Breast epithelium (tissue), 4 donors: ENCODE measurements at regions not wholly inside any gene's neighbourhood (a gene's known extent, or its start where the extent isn't known, plus 50 kb on each side); places are given as distances from the start of the nearest gene placed in this dataset.
A peak's percentile ranks its signal among the peaks of the same experiment; 100 is the strongest.

Experiments
- DNase-seq, 2 donors: peaks; one replicate each; pipeline ENCODE4 v3.0.0-alpha.2; 2019; ENCODE audit warnings: low spot score in 2 of 2
- H3K27ac ChIP-seq, 2 donors: fragments of 200-600 bp; sonication (generic) in 1 of 2; one replicate each; pipeline ENCODE4 v1.5.1; 2016 to 2019; ENCODE audit warnings: mild to moderate bottlenecking in 1 of 2
- H3K27me3 ChIP-seq, 2 donors: fragments of 200-600 bp; sonication (generic) in 1 of 2; one replicate each; pipeline versions ENCODE4 v1.5.1 to v1.6.0; 2017 to 2019; ENCODE audit warnings: control low read depth in 1 of 2, mild to moderate bottlenecking in 1 of 2
- H3K36me3 ChIP-seq: fragments of 200-600 bp; one replicate; pipeline ENCODE4 v1.5.1; 2019
- H3K4me1 ChIP-seq, 2 donors: fragments of 200-600 bp; sonication (generic); one replicate each; pipeline ENCODE4 v1.5.1; 2016 to 2019; ENCODE audit warnings: control low read depth in 1 of 2
- H3K4me3 ChIP-seq, 3 donors: fragments of 200-600 bp; sonication (generic); 1 replicate in 2 of 3; 2 replicates in 1 of 3; pipeline ENCODE4 v1.5.1; 2016 to 2019; ENCODE audit warnings: mild to moderate bottlenecking in 3 of 3, moderate library complexity in 2 of 3
- H3K9me3 ChIP-seq, 2 donors: fragments of 200-600 bp; sonication (generic) in 1 of 2; one replicate each; pipeline ENCODE4 v1.5.1; 2016 to 2019; ENCODE audit warnings: control low read depth in 1 of 2
- POLR2A ChIP-seq: fragments of 450-650 bp; IDR thresholded peaks from one replicate; pipeline ENCODE4 v1.6.1; 2016; ENCODE audit warnings: antibody characterized with exemption, mild to moderate bottlenecking, moderate library complexity
- POLR2AphosphoS5 ChIP-seq, 3 donors: sonication (generic); formaldehyde crosslinking; IDR thresholded peaks; one replicate each; pipeline ENCODE4 v1.6.1; 2017; ENCODE audit warnings: antibody characterized with exemption in 3 of 3
- intact Hi-C: fragments of 100-400 bp; cut with DNase I; formaldehyde crosslinking; loops from one replicate; pipeline ENCODE4 v1.15.1; 2023; ENCODE audit warnings: low total_unique reads
- TF ChIP-seq, protein P1 (sequence below), 3 donors: fragments of 450-650 bp; IDR thresholded peaks; one replicate each; pipeline ENCODE4 v1.5.1; 2016 to 2017; ENCODE audit warnings: antibody characterized with exemption in 3 of 3, mild to moderate bottlenecking in 3 of 3, moderate library complexity in 3 of 3

DNA sequence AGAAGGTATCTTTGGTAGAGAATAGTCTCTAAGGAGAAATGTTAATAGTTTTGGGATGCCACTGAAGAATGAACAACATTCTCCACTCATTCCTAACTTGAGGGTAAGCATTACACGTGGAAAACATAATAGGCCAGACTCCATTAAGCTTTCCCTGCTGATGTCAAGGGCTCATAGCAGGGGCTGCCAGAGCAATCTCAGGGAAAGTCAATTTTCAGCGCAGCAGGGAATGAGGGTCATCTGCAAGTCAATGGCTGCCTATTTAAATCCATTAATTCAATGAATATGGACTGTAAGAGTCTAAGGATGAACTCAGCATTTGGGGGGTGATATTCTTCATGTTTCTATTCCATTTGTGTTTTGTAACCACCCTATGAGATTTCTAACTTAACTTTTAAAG is 144.2 kb upstream of the ARL4C start:
- Histone ChIP-seq H3K27ac (no peak overlapping the region), H3K9me3 (peaks cover 0 to 19% of the 10 kb centered on the region in 2 donors), H3K4me3 (no peak overlapping the region), H3K4me1 (no peaks in the 10 kb centered on the region), H3K36me3 (no peaks in the 10 kb centered on the region), H3K27me3 (no peaks in the 10 kb centered on the region)
- no peak for DNase-seq
- intact Hi-C loops: no loop called here
- no peak for TF ChIP-seq POLR2AphosphoS5 (IDR thresholded peaks at IDR 0.05)
- no peak for TF ChIP-seq POLR2A

DNA sequence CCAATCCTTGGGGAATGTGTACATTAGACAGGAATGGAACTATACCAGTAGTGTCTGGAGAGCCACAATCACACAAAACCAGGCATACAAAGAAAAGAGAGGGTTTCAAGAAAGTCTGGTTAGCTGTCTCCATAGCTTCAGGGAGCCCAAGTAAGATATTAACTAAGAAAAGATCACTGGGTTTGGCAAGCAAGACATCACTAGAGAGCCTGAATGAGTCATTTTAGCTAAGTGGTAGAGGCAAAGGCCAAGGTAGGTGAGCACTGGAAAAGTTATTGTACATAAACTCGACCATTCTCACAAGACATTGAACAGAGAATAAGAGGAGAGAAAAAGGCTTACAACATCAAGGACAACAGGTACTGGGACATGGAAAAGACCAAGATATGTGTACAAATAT is 143.8 kb upstream of the ARL4C start:
- no peak for DNase-seq
- Histone ChIP-seq H3K27ac (no peak overlapping the region), H3K4me3 (no peak overlapping the region), H3K9me3 (peaks cover 0 to 19% of the 10 kb centered on the region in 2 donors), H3K27me3 (no peaks in the 10 kb centered on the region), H3K4me1 (no peaks in the 10 kb centered on the region), H3K36me3 (no peaks in the 10 kb centered on the region)
- TF ChIP-seq POLR2A (no peak), POLR2AphosphoS5 (IDR thresholded peaks at IDR 0.05) (no peak)
- TF ChIP-seq, protein P1, sequence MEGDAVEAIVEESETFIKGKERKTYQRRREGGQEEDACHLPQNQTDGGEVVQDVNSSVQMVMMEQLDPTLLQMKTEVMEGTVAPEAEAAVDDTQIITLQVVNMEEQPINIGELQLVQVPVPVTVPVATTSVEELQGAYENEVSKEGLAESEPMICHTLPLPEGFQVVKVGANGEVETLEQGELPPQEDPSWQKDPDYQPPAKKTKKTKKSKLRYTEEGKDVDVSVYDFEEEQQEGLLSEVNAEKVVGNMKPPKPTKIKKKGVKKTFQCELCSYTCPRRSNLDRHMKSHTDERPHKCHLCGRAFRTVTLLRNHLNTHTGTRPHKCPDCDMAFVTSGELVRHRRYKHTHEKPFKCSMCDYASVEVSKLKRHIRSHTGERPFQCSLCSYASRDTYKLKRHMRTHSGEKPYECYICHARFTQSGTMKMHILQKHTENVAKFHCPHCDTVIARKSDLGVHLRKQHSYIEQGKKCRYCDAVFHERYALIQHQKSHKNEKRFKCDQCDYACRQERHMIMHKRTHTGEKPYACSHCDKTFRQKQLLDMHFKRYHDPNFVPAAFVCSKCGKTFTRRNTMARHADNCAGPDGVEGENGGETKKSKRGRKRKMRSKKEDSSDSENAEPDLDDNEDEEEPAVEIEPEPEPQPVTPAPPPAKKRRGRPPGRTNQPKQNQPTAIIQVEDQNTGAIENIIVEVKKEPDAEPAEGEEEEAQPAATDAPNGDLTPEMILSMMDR (IDR thresholded peaks at IDR 0.05): no peak
- intact Hi-C loops: no loop called here

DNA sequence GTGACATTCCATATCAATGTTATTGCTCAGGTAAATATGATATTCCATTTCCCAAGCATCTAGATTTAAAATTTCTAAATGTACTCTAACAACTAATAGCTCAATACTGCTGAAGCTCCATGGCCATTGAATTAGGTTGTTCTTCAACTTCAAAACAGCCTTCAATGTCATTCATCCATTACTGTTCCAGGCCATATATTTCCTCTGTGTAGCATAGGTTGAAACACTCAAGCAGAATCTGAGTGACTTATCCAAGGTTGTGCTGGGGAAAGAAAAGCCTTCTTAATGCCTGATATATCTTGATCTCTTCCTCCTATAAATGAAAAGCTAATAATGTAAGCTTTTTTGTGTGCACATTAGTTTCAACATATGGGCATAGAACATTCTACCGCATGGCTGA is 142.1 kb upstream of the ARL4C start:
- Histone ChIP-seq H3K27me3 (no peaks in the 10 kb centered on the region), H3K27ac (no peak overlapping the region), H3K9me3 (peaks cover 0 to 12% of the 10 kb centered on the region in 2 donors), H3K4me3 (no peak overlapping the region), H3K4me1 (no peaks in the 10 kb centered on the region), H3K36me3 (no peaks in the 10 kb centered on the region)
- TF ChIP-seq POLR2A (no peak), POLR2AphosphoS5 (IDR thresholded peaks at IDR 0.05) (no peak)
- TF ChIP-seq, protein P1 (IDR thresholded peaks at IDR 0.05): no peak
- no peak for DNase-seq
- intact Hi-C loops: no loop called here

DNA sequence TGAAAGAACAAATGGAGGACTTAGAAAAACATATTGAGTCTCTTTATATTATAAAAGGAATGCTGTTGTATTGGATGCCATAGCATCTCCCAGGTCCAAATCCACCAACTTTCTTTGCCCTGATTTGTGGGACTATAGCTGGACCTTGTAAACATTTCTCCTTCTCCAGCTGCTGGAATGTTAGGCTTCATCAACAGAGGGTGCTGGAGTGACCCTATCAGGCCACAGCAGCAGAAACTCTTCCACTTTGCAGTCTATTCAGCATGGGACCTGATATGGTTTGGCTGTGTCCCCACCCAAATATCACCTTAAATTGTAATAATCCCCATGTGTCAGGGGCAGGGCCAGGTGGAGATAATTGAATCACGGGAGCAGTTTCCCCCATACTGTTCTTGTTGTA is 138.4 kb upstream of the ARL4C start:
- no peak for TF ChIP-seq POLR2AphosphoS5 (IDR thresholded peaks at IDR 0.05)
- no peak for TF ChIP-seq POLR2A
- TF ChIP-seq, protein P1 (IDR thresholded peaks at IDR 0.05): no peak
- peaks cover 0 to 9% of the 10 kb centered on the region in 2 donors for H3K4me1 ChIP-seq

DNA sequence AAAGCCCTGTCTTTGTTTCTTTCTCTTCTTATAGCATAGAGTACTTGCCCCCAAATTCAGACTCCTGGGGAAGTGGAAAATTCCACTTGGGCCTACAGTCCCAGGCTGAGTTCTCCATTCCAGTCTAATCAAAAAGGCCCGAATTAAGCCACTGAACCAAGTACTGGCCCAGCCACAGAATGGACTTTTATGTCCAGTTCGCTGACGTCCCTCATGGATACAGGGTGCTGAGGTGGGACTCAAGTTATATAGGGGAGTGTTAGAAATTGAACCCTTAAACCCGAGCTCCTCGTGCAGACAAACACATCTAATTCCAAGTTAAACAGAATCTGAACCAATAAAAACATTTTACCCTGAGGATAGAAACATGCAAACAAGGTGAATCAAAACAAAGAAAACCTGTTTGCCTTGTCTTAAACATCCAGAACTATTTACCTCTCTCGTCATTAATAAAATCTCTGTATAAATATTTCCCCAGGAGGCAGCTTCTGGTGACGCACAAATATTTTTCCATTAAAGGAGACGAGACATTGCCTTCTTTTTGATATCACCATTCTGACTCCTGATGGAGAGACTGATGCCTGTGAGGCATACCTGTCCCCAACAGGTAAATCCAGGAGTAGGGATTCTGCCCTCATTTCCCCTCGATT is 136.8 kb upstream of the ARL4C start:
- peak overlapping the region; percentile 70 to 71 for H3K27ac ChIP-seq
- peaks cover 0 to 9% of the 10 kb centered on the region in 2 donors for H3K4me1 ChIP-seq
- H3K4me3 ChIP-seq: no peak overlapping the region
- TF ChIP-seq POLR2AphosphoS5 (IDR thresholded peaks at IDR 0.05) (no peak), POLR2A (no peak)
- TF ChIP-seq, protein P1 (IDR thresholded peaks at IDR 0.05): no peak
- no peaks in the 10 kb centered on the region for H3K9me3 ChIP-seq
- H3K36me3 ChIP-seq: no peaks in the 10 kb centered on the region
- H3K27me3 ChIP-seq: no peaks in the 10 kb centered on the region
- DNase-seq: no peak
- intact Hi-C loops: no loop called here

More for the DNA sequence above, 138.4 kb upstream of the ARL4C start:
- intact Hi-C loops: no loop called here
- Histone ChIP-seq H3K4me3 (no peak overlapping the region), H3K36me3 (no peaks in the 10 kb centered on the region), H3K27ac (no peak overlapping the region), H3K27me3 (no peaks in the 10 kb centered on the region), H3K9me3 (no peaks in the 10 kb centered on the region)
- no peak for DNase-seq
